Sigmoid colon (tissue), 4 donors: ENCODE measurements at regions not wholly inside any gene's neighbourhood (a gene's known extent, or its start where the extent isn't known, plus 50 kb on each side); places are given as distances from the start of the nearest gene placed in this dataset.

ENCODE experiments used
- POLR2A ChIP-seq, 2 donors: fragments of 450-650 bp; IDR thresholded peaks; one replicate each; pipeline ENCODE4 v1.6.1; 2016; ENCODE audit warnings: antibody characterized with exemption in 2 of 2, mild to moderate bottlenecking in 2 of 2, moderate library complexity in 2 of 2
- POLR2AphosphoS5 ChIP-seq, 4 donors: sonication (generic); formaldehyde crosslinking; IDR thresholded peaks; one replicate each; pipeline ENCODE4 v1.6.1; 2017; ENCODE audit warnings: antibody characterized with exemption in 4 of 4
- TF ChIP-seq, protein P1 (sequence below), 4 experiments: fragments of 450-650 bp in 3 of 4; fragments of 200-600 bp in 1 of 4; IDR thresholded peaks; one replicate each; pipeline ENCODE4 v1.5.1; 2016 to 2019; ENCODE audit warnings: antibody characterized with exemption in 4 of 4, mild to moderate bottlenecking in 3 of 4, moderate library complexity in 2 of 4

DNA sequence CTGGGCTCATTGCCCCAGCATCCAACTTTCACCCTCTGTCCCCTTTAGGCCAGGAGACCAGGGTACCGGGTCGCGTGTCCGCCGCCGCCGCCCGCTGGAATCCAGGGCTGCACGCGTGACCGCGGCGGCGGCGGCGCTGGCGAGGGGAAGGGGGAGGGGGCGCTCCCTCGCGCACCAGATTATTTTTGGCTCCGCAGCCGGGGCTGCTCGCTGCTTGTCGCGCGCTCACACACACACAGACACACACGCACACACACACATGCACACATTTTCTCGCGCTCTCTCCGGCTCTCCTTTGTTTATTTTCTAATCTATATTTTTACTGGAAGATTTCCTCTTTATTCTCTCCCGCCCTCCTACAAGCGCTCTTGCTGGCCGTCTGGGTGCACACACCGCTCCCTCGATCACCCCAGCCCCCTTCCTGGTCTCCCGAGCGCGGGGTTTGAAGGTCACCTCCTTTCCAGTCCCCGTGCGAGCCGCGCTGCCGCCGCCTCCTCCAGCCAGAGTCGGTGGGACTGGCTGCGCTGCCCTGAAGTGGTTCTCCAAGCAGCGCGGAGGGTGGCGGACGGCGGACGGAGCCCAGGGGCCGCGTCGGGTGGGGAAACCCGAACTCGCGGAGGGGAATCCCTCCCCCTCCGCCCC is 921.4 kb upstream of the EEF2KMT start:
- TF ChIP-seq, protein P1, sequence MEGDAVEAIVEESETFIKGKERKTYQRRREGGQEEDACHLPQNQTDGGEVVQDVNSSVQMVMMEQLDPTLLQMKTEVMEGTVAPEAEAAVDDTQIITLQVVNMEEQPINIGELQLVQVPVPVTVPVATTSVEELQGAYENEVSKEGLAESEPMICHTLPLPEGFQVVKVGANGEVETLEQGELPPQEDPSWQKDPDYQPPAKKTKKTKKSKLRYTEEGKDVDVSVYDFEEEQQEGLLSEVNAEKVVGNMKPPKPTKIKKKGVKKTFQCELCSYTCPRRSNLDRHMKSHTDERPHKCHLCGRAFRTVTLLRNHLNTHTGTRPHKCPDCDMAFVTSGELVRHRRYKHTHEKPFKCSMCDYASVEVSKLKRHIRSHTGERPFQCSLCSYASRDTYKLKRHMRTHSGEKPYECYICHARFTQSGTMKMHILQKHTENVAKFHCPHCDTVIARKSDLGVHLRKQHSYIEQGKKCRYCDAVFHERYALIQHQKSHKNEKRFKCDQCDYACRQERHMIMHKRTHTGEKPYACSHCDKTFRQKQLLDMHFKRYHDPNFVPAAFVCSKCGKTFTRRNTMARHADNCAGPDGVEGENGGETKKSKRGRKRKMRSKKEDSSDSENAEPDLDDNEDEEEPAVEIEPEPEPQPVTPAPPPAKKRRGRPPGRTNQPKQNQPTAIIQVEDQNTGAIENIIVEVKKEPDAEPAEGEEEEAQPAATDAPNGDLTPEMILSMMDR (IDR thresholded peaks at IDR 0.05) = no peak
- TF ChIP-seq POLR2A (IDR thresholded peaks at IDR 0.05) (no peak), POLR2AphosphoS5 (IDR thresholded peaks at IDR 0.05) (no peak)
